Adipose tissue (tissue), 3 donors: ENCODE measurements at regions not wholly inside any gene's neighbourhood (a gene's known extent, or its start where the extent isn't known, plus 50 kb on each side); places are given as distances from the start of the nearest gene placed in this dataset.
"Not testable (repeated sequence)": the region's sequence is repeated elsewhere in the genome, so short reads cannot be mapped to it uniquely, and the experiment has no call there.

Source experiments
- H3K27ac ChIP-seq: one replicate; pipeline ENCODE4 v1.5.1; 2013; ENCODE audit warnings: low read depth, low read length
- WGBS, 3 donors: extraction: QIAGEN DNeasy Blood & Tissue Kit; methylation state at CpG; one replicate each; pipeline ENCODE4 v1.1.7; 2013; 5-methylcytosine and 5-hydroxymethylcytosine counted together
- donor health status: healthy with polysubstance abuse.
- donor health status: Bipolar disorder and iron deficiency.
- donor health status: healthy.

DNA sequence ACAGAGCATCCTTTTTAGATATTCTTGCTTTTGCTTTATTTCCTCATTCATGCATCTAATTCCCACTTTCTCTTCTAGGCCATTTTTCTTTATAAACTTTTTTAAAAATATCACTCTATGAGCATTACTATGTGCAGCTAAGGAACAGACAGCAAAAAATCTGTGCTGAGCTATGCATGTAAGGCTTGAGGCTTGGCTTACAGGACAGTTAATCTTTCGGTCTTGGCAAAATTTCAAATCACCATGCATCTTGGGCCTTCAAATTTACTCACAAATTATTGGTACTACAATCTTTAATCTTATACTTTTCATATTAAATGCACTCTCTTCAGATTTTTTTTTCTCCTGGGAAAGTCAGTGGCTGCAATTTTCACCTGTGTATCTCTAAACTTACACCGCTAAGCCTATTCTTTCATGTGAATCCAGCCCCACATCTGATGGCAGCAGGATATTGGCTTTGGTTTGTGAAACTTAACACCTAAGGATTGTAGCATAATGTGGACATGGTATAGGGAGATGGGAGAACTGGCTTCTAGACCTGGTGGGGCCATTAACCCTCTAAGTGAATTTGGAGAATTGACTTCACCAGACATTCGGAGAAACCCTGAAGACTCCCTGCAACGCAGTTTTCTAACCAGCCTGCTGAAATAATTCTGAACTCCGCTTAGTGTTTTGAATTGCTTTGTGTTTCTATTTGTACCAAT is 278.3 kb downstream of the SPRY1 start:
- no peak overlapping the region for H3K27ac ChIP-seq
- WGBS, 3 donors: 87 to 94% (median 91%) methylated on average over 5 of the region's 5 CpGs

GRCh38 chr4:123675567-123675966 is 279.0 kb downstream of the SPRY1 start:
- 53 to 82% (median 66%) methylated on average over 1 of the region's 1 CpG for WGBS, 3 donors
- H3K27ac ChIP-seq: no peak overlapping the region

GRCh38 chr4:123676071-123676889 is 279.7 kb downstream of the SPRY1 start:
- H3K27ac ChIP-seq: no peak overlapping the region
- WGBS, 3 donors: 88 to 95% (median 88%) methylated on average over 5 of the region's 5 CpGs

DNA sequence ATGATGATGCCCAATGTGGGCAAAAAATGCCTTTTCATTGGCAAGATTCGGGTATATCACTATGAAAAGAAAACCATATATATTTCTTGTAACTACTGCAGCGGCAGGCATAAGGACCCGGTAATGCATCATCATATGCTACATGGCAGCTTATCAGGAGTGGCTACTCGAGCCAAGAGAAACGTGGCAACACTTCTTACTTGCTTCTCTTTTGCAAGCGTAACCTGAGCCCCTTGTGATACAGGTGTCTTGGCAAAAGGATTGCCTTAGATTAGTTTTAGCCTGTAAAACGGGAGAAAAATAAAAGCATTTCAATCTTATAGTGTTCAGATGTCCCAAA is 280.3 kb downstream of the SPRY1 start:
- no peak overlapping the region for H3K27ac ChIP-seq
- 49 to 88% (median 85%) methylated on average over 7 of the region's 7 CpGs for WGBS, 3 donors

- no peak overlapping the region for H3K27ac ChIP-seq
- 86 to 95% (median 86%) methylated on average over 2 of the region's 2 CpGs for WGBS, 3 donors
Observed at GRCh38 chr4:123682931-123683330, 286.3 kb downstream of the SPRY1 start.

DNA sequence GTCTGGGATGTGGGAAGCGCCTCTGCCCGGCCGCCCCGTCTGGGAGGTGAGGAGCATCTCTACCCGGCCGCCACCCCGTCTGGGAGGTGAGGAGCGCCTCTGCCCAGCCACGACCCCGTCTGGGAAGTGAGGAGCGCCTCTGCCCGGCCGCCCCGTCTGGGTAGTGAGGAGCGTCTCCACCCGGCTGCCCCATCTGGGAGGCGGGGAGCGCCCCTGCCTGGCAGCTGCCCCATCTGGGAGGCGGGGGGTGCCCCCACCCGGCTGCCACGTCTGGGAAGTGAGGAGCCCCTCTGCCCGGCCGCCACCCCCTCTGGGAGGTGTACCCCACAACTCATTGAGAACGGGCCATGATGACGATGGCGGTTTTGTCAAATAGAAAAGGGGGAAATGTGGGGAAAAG is 288.3 kb downstream of the SPRY1 start:
- H3K27ac ChIP-seq: not testable (repeated sequence)
- 88 to 99% (median 97%) methylated on average over 23 to 26 of the region's 26 CpGs for WGBS, 3 donors

- WGBS, 3 donors: 88 to 100% (median 92%) methylated on average over 2 of the region's 2 CpGs
- H3K27ac ChIP-seq: not testable (repeated sequence)
Observed at GRCh38 chr4:123695531-123695930, 298.9 kb downstream of the SPRY1 start.

- no peak overlapping the region for H3K27ac ChIP-seq
- WGBS, 3 donors: 45 to 79% (median 47%) methylated on average over 2 of the region's 2 CpGs
Observed at GRCh38 chr4:123696687-123697086, 300.1 kb downstream of the SPRY1 start.

GRCh38 chr4:123698556-123698955 is 302.0 kb downstream of the SPRY1 start:
- WGBS, 3 donors: 78 to 90% (median 88%) methylated on average over 4 of the region's 4 CpGs

DNA sequence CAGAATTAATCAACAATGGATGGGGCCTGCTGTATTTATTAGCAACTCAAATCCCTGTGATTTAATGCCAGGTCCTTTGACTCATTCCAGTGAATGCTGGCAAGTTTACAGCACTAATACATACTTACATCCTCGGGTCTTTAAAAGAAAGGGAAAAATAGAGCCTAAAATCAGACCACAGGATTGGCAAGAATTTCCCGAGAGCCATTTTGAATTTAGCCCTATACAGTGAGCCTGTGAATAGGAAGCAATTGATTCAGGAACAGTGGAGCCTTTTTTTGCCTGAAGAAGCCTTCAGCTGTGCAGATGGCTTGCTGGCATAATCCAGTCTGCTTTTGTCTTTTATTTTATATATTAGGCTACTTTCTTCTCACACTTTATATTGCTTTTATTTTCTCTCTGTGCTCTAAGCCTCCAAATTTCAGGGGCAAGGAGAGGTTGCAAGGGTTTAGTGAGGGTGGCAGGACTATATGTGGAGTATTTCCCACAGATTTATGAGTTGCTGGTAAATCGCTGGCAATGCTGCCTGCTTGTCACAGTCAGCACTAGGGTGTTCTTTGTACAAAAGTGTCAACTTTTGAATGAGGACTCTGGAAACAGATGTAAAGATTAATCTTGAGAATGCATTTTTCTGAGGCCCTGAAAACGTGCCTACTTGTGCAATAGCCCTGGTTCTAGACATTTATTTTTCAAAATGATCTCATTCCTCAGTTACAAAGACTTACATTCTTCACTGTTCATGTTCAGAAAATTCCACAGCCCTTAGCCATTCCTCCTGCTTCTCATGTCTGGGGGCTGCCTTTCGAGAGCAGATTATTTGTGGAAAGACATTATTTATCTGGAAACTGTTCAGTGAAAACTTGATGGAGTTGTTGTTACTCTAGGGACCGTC is 303.5 kb downstream of the SPRY1 start:
- no peak overlapping the region for H3K27ac ChIP-seq
- 45 to 54% (median 52%) methylated on average over 6 of the region's 6 CpGs for WGBS, 3 donors

More at GRCh38 chr4:123698556-123698955, 302.0 kb downstream of the SPRY1 start:
- H3K27ac ChIP-seq: no peak overlapping the region

DNA sequence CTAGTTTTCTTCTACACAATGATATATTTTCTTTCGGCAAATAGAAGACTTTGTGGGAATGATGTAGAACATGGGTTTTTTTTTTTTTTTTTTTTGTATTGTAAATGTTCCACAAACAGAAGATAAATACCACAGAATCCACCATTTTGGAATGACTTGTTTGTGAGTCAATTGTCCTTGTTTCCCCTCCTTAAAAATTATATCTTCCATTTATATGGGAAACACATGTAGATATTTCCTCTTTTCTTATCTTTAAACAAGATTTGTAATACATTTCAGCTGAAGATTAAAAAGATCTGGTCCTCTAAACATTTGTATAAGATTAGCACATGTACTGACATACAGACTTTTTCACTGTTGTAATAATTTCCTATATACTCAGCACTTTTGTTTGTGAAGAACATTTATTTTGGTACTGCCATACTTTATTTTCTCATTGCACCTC is 304.6 kb downstream of the SPRY1 start:
- 50 to 81% (median 70%) methylated on average over 1 of the region's 1 CpG for whole genome bisulfite sequencing, 3 donors
- H3K27ac ChIP-seq: no peak overlapping the region

GRCh38 chr4:123705419-123705818 is 308.8 kb downstream of the SPRY1 start:
- 81 to 87% (median 81%) methylated on average over 6 of the region's 6 CpGs for WGBS, 3 donors
- no peak overlapping the region for H3K27ac ChIP-seq

DNA sequence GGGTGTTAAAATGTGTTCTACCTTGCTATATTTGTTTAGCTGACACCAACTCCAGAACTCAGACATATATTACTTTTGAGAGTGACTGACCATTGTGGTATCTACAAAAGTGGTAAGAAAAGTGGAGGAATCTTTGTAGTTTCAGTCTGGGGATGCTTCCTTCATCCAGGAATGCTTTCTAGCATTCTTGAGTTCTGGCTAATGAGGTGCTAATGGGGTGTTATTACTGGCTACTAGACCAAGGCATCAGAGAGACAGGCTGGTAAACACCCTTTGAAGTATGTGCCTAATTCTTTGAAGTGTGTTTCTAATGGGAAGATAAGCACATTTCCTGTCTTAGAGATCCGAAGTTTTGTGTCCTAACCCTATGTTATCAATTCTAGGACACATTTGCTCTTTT is 310.4 kb downstream of the SPRY1 start:
- 38 to 65% (median 63%) methylated on average over 1 of the region's 1 CpG for WGBS, 3 donors
- H3K27ac ChIP-seq: no peak overlapping the region

- WGBS, 3 donors: 92 to 98% (median 93%) methylated on average over 2 of the region's 2 CpGs
- no peak overlapping the region for H3K27ac ChIP-seq
Observed at GRCh38 chr4:123708902-123709301, 312.3 kb downstream of the SPRY1 start.

- H3K27ac ChIP-seq: no peak overlapping the region
- 83 to 89% (median 85%) methylated on average over 3 of the region's 3 CpGs for WGBS, 3 donors
Observed at GRCh38 chr4:123709336-123709735, 312.7 kb downstream of the SPRY1 start.

GRCh38 chr4:123731035-123731434 is 334.4 kb downstream of the SPRY1 start:
- WGBS, 3 donors: 43 to 84% (median 47%) methylated on average over 1 of the region's 1 CpG
- no peak overlapping the region for H3K27ac ChIP-seq

DNA sequence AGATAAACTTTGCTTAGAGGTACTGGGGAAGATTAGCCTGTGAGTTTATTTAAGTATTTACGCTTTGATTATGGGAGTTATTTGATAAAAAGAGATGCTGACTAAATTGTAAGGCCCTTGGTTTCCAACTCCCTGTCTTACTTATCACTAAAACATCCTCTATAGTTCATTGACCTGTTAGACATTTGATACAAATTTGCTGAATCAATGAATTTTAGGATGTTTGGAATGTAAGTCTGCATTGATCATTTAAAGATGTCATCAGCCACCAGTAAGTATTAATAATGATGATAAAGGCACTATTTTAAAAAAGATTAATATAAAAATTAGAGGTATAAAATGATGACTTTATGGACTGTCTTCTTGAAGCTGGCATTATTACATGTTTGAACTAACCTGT is 340.6 kb downstream of the SPRY1 start:
- H3K27ac ChIP-seq: no peak overlapping the region
- 77 to 97% (median 94%) methylated on average over 1 of the region's 1 CpG for WGBS, 3 donors

DNA sequence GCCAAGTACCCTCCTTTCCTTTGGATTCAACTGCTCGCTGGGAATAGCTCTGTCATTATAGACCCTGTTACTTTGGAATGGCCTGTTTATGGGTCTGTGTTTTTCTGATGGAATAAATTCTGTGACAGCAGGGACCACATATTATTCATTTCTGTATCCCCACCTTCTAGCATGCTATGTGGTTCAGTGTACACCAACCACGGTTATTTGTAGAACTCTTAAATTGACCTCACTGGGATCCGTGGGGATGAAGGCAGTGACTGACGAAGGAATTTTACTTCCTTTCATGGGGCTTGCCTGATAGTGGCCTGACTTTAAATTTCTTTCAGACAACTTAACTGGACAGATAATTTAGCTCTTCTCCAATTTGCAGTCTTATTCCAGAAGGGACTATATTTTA is 343.2 kb downstream of the SPRY1 start:
- no peak overlapping the region for H3K27ac ChIP-seq
- WGBS, 3 donors: 92 to 94% (median 92%) methylated on average over 4 of the region's 4 CpGs

GRCh38 chr4:123740236-123740635 is 343.6 kb downstream of the SPRY1 start:
- 70 to 90% (median 73%) methylated on average over 3 of the region's 3 CpGs for WGBS, 3 donors
- H3K27ac ChIP-seq: no peak overlapping the region
